ENCODE measurements at regions not wholly inside any gene's neighbourhood (a gene's known extent, or its start where the extent isn't known, plus 50 kb on each side); places are given as distances from the start of the nearest gene placed in this dataset.

DNA sequence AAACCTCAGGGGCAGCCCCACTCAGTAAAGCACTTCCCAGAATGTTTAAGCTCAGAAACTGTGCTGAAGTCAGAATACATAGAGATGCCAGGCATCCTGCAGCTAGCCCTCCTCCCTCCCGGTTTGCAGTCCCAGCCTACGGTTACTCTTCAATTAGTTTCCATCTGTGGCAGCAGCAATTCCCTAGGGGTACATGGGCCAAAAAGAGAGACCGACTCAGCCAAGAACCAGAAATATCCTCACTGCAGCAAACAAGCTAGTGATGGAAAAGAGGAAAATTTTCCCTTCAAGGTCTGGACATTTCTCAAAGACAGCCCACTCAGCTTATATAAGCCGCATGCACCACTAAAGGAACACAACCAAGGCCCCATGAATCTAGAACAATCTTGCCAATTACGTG lies 89.1 kb upstream of the PPP2R2B start:
- no peak for ATAC-seq

DNA sequence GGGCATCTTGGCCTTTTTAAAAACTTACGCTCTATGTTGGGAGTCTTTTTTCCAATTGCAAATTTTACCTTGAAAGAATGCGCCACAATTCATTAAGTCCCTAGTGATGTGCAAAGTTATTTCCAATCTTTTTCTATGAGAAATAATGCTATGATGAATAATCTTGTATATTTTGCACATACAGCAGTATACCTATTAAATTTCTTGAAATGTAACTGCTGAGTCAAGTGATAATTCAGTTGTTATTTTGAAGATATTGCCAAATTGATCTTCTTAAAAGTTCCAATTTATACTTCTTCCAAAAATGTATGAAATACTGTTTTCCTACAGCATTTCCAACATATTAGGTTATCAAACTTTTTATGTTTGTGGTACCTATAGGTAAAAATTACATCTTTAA lies 92.8 kb upstream of the PPP2R2B start:
- ATAC-seq, result no peak
- no peak for TF ChIP-seq ZNF8 (CRISPR knock-in tag; IDR thresholded peaks at IDR 0.05)
- TF ChIP-seq, protein P1, sequence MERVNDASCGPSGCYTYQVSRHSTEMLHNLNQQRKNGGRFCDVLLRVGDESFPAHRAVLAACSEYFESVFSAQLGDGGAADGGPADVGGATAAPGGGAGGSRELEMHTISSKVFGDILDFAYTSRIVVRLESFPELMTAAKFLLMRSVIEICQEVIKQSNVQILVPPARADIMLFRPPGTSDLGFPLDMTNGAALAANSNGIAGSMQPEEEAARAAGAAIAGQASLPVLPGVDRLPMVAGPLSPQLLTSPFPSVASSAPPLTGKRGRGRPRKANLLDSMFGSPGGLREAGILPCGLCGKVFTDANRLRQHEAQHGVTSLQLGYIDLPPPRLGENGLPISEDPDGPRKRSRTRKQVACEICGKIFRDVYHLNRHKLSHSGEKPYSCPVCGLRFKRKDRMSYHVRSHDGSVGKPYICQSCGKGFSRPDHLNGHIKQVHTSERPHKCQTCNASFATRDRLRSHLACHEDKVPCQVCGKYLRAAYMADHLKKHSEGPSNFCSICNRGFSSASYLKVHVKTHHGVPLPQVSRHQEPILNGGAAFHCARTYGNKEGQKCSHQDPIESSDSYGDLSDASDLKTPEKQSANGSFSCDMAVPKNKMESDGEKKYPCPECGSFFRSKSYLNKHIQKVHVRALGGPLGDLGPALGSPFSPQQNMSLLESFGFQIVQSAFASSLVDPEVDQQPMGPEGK (CRISPR knock-in tag; IDR thresholded peaks at IDR 0.05; ENCODE audit: borderline replicate concordance), result no peak
- TF ChIP-seq ESRRG (CRISPR knock-in tag; IDR thresholded peaks at IDR 0.05), result no peak
- no peak for TF ChIP-seq PPARA (CRISPR knock-in tag; IDR thresholded peaks at IDR 0.05; ENCODE audit: borderline replicate concordance)
- no peak for TF ChIP-seq OSR1 (CRISPR knock-in tag; IDR thresholded peaks at IDR 0.05)
- no peak for TF ChIP-seq GLIS3 (CRISPR knock-in tag; IDR thresholded peaks at IDR 0.05)
- TF ChIP-seq, protein P2, sequence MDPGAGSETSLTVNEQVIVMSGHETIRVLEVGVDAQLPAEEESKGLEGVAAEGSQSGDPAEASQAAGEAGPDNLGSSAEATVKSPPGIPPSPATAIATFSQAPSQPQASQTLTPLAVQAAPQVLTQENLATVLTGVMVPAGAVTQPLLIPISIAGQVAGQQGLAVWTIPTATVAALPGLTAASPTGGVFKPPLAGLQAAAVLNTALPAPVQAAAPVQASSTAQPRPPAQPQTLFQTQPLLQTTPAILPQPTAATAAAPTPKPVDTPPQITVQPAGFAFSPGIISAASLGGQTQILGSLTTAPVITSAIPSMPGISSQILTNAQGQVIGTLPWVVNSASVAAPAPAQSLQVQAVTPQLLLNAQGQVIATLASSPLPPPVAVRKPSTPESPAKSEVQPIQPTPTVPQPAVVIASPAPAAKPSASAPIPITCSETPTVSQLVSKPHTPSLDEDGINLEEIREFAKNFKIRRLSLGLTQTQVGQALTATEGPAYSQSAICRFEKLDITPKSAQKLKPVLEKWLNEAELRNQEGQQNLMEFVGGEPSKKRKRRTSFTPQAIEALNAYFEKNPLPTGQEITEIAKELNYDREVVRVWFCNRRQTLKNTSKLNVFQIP (CRISPR knock-in tag; IDR thresholded peaks at IDR 0.05; ENCODE audit: borderline replicate concordance, low read depth), result no peak
- no peak for TF ChIP-seq ZFP30 (CRISPR knock-in tag; IDR thresholded peaks at IDR 0.05)
- no peak for TF ChIP-seq CSDC2 (CRISPR knock-in tag; IDR thresholded peaks at IDR 0.05)
- TF ChIP-seq TCF4 (CRISPR knock-in tag; IDR thresholded peaks at IDR 0.05; ENCODE audit: borderline replicate concordance), result no peak
- TF ChIP-seq, protein P3, sequence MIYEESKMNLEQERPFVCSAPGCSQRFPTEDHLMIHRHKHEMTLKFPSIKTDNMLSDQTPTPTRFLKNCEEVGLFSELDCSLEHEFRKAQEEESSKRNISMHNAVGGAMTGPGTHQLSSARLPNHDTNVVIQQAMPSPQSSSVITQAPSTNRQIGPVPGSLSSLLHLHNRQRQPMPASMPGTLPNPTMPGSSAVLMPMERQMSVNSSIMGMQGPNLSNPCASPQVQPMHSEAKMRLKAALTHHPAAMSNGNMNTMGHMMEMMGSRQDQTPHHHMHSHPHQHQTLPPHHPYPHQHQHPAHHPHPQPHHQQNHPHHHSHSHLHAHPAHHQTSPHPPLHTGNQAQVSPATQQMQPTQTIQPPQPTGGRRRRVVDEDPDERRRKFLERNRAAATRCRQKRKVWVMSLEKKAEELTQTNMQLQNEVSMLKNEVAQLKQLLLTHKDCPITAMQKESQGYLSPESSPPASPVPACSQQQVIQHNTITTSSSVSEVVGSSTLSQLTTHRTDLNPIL (CRISPR knock-in tag; IDR thresholded peaks at IDR 0.05; ENCODE audit: low read depth), result no peak

More for the DNA sequence above, 89.1 kb upstream of the PPP2R2B start:
- TF ChIP-seq ZNF565 (CRISPR knock-in tag; conservative IDR thresholded peaks at IDR 0.05; ENCODE audit: low read depth) (no peak), ESRRG (CRISPR knock-in tag; IDR thresholded peaks at IDR 0.05) (no peak), RARB (CRISPR knock-in tag; IDR thresholded peaks at IDR 0.05) (no peak), PPARA (CRISPR knock-in tag; IDR thresholded peaks at IDR 0.05; ENCODE audit: borderline replicate concordance) (no peak), ARNTL (CRISPR knock-in tag; IDR thresholded peaks at IDR 0.05; ENCODE audit: borderline replicate concordance, low read depth) (no peak), ZFP30 (CRISPR knock-in tag; IDR thresholded peaks at IDR 0.05) (no peak), OSR1 (CRISPR knock-in tag; IDR thresholded peaks at IDR 0.05) (no peak), TCF4 (CRISPR knock-in tag; IDR thresholded peaks at IDR 0.05; ENCODE audit: borderline replicate concordance) (no peak), TOX (CRISPR knock-in tag; IDR thresholded peaks at IDR 0.05; ENCODE audit: borderline replicate concordance) (no peak), CSDC2 (CRISPR knock-in tag; IDR thresholded peaks at IDR 0.05) (no peak), ZNF8 (CRISPR knock-in tag; IDR thresholded peaks at IDR 0.05) (no peak), GLIS3 (CRISPR knock-in tag; IDR thresholded peaks at IDR 0.05) (no peak), SNAI2 (CRISPR knock-in tag; IDR thresholded peaks at IDR 0.05) (no peak), ISL1 (CRISPR knock-in tag; IDR thresholded peaks at IDR 0.05) (no peak), ZC3H10 (CRISPR knock-in tag; IDR thresholded peaks at IDR 0.05) (no peak)
- TF ChIP-seq, protein P3 (CRISPR knock-in tag; IDR thresholded peaks at IDR 0.05; ENCODE audit: low read depth), result no peak
- TF ChIP-seq, protein P4, sequence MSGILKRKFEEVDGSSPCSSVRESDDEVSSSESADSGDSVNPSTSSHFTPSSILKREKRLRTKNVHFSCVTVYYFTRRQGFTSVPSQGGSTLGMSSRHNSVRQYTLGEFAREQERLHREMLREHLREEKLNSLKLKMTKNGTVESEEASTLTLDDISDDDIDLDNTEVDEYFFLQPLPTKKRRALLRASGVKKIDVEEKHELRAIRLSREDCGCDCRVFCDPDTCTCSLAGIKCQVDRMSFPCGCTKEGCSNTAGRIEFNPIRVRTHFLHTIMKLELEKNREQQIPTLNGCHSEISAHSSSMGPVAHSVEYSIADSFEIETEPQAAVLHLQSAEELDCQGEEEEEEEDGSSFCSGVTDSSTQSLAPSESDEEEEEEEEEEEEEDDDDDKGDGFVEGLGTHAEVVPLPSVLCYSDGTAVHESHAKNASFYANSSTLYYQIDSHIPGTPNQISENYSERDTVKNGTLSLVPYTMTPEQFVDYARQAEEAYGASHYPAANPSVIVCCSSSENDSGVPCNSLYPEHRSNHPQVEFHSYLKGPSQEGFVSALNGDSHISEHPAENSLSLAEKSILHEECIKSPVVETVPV (CRISPR knock-in tag; IDR thresholded peaks at IDR 0.05), result no peak
- TF ChIP-seq, protein P1 (CRISPR knock-in tag; IDR thresholded peaks at IDR 0.05; ENCODE audit: borderline replicate concordance), result no peak
- TF ChIP-seq, protein P5, sequence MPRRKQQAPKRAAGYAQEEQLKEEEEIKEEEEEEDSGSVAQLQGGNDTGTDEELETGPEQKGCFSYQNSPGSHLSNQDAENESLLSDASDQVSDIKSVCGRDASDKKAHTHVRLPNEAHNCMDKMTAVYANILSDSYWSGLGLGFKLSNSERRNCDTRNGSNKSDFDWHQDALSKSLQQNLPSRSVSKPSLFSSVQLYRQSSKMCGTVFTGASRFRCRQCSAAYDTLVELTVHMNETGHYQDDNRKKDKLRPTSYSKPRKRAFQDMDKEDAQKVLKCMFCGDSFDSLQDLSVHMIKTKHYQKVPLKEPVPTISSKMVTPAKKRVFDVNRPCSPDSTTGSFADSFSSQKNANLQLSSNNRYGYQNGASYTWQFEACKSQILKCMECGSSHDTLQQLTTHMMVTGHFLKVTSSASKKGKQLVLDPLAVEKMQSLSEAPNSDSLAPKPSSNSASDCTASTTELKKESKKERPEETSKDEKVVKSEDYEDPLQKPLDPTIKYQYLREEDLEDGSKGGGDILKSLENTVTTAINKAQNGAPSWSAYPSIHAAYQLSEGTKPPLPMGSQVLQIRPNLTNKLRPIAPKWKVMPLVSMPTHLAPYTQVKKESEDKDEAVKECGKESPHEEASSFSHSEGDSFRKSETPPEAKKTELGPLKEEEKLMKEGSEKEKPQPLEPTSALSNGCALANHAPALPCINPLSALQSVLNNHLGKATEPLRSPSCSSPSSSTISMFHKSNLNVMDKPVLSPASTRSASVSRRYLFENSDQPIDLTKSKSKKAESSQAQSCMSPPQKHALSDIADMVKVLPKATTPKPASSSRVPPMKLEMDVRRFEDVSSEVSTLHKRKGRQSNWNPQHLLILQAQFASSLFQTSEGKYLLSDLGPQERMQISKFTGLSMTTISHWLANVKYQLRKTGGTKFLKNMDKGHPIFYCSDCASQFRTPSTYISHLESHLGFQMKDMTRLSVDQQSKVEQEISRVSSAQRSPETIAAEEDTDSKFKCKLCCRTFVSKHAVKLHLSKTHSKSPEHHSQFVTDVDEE (CRISPR knock-in tag; IDR thresholded peaks at IDR 0.05), result no peak
- TF ChIP-seq, protein P2 (CRISPR knock-in tag; IDR thresholded peaks at IDR 0.05; ENCODE audit: borderline replicate concordance, low read depth), result no peak

All from SK-N-SH treated with all-trans-retinoic acid at 6 μM for 48 hours (cell line).